Fibroblast of skin of right biceps (primary cell): ENCODE measurements at regions not wholly inside any gene's neighbourhood (a gene's known extent, or its start where the extent isn't known, plus 50 kb on each side); places are given as distances from the start of the nearest gene placed in this dataset.
A peak's percentile ranks its signal among the peaks of the same experiment; 100 is the strongest.

ENCODE experiments used
- DNase-seq: peaks from one replicate; pipeline ENCODE4 v3.0.0-alpha.2; 2013

DNA sequence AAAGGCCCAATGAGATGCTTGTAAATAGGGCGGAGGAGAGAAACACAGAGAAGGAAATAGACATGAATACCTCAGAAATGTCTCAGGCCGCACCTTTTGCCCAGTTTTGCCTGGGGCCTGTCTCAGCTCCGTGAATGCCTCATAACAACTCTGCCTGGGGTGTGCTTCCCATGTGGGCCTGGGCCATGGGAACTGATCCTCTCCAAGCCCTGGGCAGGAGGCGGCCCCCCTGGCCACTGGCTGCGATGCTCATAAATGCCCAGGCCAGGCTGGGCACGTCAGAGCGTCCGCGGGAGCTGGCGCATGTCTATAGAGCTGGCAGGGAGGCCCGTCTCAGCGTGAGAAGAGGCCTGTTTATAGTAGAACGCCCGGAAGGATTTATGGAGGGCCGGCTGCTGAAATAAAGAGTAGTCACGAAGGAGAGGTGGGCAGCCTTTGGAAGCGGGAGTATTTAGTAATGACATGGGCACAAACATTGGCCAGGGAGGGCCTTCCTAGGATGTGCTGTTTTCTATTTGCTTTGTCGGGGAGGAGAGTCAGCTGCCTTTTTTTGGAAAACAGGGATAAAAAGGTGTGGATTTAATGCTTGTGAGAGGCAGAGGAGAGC is 85.9 kb upstream of the IGF1R start:
- no peak for DNase-seq

- no peak for DNase-seq
Observed at GRCh38 chr15:98565566-98565965, 82.8 kb upstream of the IGF1R start.

GRCh38 chr15:98567951-98568350 is 80.4 kb upstream of the IGF1R start:
- DNase-seq = no peak

DNA sequence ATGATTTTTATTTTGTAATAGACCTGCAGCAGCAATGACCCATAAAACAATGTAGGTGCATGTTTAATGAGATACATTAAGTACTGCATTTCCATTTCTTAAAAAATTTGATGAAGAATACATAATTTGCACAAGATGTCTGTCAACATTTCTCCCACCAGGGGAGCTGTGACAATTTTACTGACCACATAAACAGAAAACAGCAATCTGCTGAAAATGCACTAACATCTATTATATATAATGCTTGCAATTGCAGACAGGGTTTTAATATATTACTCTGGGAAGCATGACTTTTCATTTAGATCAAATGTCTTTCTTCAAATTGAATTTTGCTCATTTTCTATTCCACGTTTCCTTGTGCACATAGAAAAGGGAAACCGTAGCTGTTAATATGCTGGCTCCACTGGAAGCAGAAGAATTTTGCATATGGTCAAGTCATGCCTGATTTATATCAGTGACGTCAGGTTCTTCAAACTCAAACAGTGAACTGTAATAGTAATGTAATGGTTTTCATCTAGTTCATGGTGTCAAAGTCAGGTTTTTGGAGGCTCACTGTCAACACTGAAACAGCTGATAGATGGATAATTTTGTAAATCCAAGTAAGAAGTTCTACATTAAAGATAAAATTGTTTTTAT is 79.8 kb upstream of the IGF1R start:
- DNase-seq = no peak

DNA sequence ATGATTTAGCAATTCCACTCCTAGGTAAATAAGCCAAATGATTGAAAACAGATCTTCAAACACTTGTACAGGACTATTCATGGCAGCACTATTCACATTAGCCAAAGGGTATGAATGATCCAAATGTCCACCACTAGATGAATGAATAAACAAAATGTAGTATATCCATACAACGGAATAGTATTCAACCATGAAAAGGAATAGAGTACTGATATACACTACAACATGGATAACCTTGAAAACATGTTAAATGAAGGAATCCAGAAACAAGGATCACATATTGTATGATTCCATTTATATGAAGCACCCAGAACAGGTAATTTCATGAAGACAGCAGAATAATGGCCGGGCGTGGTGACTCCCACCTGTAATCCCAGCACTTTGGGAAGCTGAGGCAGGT is 78.2 kb upstream of the IGF1R start:
- DNase-seq = no peak

DNA sequence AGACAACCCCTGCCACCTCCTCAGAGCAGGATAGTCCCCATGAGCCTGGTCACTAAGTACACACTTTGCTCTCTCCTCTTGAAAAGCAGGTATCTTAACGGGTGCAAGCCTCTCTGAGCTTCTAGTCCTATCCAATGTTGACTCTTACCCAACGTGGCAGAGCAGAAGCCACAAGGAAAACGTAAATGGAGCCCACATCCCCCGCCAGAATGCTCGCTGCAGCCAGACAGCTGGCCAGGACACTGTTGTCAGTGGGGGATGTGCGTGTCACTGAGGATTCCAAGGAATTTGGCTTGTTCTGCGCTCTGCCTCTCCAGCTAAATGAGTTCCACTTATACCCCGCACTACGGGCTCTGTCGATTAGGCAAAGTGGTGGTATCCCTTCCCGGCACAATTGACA is 67.8 kb upstream of the IGF1R start:
- DNase-seq = peak; percentile 31

DNA sequence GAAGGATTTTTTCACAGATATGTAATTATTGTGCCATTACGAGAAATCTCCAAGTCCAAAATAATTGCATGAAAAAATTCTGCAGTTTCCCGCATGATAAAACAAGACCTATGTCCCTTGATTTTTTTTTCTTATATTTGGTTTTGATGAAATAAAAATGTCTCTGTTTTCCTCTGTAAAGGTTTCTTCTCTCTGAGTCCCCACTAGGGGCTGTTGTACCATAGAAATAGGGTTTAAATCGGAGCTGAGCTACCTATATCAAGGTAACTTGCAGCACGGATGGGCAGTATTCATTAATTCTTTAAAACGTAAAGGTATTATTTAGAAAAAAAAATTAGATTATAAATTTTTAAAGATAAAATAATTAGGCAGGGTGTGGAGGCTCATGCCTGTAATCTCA is 66.6 kb upstream of the IGF1R start:
- DNase-seq = no peak

DNA sequence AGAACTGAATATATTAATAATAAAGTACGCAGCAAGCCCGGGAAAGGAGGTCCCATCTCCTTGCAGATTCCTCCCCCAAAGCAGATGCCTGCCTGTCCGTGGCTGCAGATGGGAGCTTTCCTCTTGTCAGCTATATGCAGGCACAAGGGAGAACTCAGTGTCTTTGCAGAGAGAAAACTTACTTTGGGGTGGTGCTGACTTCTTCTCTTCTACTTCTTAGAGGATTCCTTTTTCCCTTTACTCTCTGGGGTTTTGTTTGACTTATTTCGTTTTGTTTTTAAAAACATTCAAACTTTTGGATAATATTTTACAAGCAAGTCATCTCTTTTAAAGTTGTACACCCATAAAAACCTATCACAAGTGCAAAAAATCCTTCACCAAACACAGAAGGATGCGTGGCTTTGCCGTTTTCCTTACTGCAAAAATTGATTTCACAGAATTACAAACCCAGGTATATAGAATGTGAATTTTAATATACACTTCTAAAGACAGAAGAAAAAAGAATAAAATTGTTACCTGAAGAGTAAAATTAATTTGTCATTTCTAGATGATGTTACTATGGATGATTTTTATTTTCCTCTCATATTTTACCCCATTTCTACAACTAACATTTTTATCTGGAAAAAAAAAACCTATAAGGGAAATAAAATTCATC is 65.3 kb upstream of the IGF1R start:
- no peak for DNase-seq

GRCh38 chr15:98583771-98584430 is 64.4 kb upstream of the IGF1R start:
- DNase-seq = no peak

- no peak for DNase-seq
Observed at GRCh38 chr15:98586066-98586465, 62.3 kb upstream of the IGF1R start.

GRCh38 chr15:98592136-98592535 is 56.2 kb upstream of the IGF1R start:
- DNase-seq = no peak

DNA sequence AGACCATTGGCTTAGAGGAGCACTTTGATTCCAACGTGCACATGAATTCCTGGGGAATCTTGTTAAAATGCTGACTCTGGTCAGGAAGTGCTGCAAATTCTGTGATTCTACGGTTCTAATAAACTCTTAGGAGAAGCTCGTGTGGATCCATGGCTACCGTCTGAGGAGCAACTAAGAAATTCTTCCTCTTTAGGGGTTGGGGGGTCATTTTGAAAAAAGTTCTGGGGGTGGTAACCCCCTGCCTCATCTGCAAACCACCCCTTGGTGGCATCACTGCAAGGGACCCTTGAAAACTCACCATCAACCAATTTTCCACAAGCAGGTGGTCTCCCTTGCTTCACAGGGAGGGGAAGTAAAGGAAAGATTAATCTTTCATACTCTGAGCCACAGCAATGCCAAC is 52.2 kb upstream of the IGF1R start:
- DNase-seq = no peak

DNA sequence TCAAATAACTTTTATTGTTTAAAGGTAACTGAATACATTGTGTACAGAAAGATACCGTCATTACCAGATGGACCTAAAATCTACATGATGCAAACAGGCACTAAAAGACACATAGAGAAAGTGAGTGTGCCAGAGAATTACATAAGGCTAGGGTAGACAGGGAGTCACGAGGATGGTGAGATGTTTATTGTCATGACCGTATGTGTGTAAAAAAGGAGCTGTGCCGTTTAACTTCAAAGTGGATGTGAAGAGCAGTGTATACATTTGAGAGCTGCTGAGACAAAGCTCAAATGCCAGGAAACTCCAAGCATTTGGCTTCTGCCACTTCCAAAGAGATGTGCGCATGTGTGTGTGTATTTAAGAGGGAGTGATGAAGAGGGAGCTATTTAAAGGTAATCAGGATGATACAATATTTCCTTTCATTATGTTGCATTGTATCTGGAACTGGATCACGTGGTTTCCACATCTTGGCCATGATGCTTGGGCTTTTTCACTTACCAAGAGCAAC is 51.4 kb upstream of the IGF1R start:
- DNase-seq = no peak

DNA sequence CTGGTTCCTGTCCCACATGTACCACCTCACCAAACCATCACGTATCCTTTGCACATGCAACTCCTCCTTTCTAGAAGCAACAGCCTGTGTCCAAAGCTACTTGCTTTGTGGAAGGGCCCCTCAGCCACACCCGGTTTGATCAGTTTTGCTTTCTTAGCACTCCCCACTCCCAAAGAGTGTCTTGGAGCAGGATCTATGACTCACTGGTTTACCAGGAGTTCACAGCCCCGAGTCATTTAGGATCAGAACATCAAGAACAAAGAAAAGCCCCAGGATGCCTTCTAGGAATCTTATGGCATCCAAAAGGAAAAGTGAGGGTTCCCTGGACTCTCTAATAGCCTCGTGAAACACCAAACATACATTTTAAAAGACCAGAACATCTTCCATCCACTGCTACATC is 50.7 kb upstream of the IGF1R start:
- peak; percentile 21 for DNase-seq
